ENCODE measurements at regions not wholly inside any gene's neighbourhood (a gene's known extent, or its start where the extent isn't known, plus 50 kb on each side); places are given as distances from the start of the nearest gene placed in this dataset.

DNA sequence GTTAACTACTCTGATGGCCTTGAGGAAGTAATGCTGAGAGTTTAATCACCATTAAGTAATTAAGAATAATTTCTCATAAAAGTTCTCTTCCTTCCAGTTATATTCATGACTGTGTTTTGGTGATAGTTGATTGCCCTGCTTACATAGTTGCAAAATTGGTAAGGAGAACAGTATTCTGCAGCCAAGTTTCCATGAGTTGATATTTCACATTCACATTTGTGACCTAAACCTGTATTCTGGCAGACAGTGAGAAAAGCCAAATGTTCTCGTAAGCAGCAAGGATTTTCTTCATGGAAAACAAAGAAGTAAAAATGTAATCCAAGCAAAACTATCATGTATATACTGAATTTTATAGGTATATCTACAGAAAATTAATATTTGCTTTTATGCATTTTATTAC lies 187.8 kb upstream of the NUDT6 start:
- H3K4me3 ChIP-seq (replicated peaks; ENCODE audit: low read depth, low read length), result no peak overlapping the region
- H3K36me3 ChIP-seq (ENCODE audit: control insufficient read depth, insufficient read depth, low read length), result peaks cover 2% of the 10 kb centered on the region; the same call in 1 of the 2 replicates
- TF ChIP-seq, protein P1, sequence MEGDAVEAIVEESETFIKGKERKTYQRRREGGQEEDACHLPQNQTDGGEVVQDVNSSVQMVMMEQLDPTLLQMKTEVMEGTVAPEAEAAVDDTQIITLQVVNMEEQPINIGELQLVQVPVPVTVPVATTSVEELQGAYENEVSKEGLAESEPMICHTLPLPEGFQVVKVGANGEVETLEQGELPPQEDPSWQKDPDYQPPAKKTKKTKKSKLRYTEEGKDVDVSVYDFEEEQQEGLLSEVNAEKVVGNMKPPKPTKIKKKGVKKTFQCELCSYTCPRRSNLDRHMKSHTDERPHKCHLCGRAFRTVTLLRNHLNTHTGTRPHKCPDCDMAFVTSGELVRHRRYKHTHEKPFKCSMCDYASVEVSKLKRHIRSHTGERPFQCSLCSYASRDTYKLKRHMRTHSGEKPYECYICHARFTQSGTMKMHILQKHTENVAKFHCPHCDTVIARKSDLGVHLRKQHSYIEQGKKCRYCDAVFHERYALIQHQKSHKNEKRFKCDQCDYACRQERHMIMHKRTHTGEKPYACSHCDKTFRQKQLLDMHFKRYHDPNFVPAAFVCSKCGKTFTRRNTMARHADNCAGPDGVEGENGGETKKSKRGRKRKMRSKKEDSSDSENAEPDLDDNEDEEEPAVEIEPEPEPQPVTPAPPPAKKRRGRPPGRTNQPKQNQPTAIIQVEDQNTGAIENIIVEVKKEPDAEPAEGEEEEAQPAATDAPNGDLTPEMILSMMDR (IDR thresholded peaks at IDR 0.05; ENCODE audit: insufficient read depth, low read length, poor library complexity, severe bottlenecking), result no peak
- DNase-seq (ENCODE audit: extremely low read depth, insufficient read length), result no peak
- no peaks in the 10 kb centered on the region for H3K27me3 ChIP-seq (replicated peaks; ENCODE audit: control insufficient read depth, insufficient read depth, low read length)

DNA sequence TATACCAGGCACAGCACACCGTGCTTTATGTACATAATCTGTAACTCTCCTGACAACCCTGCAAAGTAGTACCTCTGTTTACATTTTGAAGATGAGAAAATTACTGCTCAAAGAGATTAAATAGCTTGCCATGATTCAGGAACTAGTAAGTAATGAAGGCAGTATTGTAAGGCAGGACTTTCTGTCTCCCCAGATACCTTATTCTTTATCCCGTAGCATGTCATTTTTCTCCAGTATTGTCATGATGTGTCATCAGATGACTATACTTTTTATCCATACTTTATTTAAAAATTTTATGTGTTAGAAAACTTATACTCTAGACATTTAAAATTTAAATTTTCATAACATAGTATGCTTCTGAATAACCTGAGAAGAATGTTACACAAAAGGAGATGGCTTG lies 188.3 kb upstream of the NUDT6 start:
- Histone ChIP-seq H3K4me3 (replicated peaks; ENCODE audit: low read depth, low read length) (no peak overlapping the region), H3K36me3 (ENCODE audit: control insufficient read depth, insufficient read depth, low read length) (peaks cover 2% of the 10 kb centered on the region; the same call in 1 of the 2 replicates), H3K27me3 (replicated peaks; ENCODE audit: control insufficient read depth, insufficient read depth, low read length) (no peaks in the 10 kb centered on the region)
- TF ChIP-seq, protein P1 (IDR thresholded peaks at IDR 0.05; ENCODE audit: insufficient read depth, low read length, poor library complexity, severe bottlenecking), result no peak
- DNase-seq (ENCODE audit: extremely low read depth, insufficient read length), result no peak

DNA sequence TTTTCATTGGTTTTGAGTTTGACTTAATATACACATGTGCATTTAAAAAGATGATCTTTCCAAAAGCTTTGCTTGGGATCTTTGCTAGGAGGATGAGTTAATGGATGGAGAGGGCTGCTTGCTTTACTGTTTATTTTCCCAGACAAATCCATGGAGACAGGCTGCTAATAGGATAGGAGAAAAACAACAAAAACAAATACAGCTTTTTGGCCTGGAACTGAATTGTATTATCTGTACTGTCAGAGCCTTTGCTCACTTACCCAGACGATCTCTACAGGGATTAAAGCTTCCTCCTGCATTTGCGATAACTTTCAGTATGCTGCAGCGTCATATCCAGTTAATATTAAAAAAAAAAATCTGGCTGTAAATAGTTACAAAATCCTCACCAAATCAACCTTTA lies 190.8 kb upstream of the NUDT6 start:
- H3K27me3 ChIP-seq (replicated peaks; ENCODE audit: control insufficient read depth, insufficient read depth, low read length), result no peaks in the 10 kb centered on the region

DNA sequence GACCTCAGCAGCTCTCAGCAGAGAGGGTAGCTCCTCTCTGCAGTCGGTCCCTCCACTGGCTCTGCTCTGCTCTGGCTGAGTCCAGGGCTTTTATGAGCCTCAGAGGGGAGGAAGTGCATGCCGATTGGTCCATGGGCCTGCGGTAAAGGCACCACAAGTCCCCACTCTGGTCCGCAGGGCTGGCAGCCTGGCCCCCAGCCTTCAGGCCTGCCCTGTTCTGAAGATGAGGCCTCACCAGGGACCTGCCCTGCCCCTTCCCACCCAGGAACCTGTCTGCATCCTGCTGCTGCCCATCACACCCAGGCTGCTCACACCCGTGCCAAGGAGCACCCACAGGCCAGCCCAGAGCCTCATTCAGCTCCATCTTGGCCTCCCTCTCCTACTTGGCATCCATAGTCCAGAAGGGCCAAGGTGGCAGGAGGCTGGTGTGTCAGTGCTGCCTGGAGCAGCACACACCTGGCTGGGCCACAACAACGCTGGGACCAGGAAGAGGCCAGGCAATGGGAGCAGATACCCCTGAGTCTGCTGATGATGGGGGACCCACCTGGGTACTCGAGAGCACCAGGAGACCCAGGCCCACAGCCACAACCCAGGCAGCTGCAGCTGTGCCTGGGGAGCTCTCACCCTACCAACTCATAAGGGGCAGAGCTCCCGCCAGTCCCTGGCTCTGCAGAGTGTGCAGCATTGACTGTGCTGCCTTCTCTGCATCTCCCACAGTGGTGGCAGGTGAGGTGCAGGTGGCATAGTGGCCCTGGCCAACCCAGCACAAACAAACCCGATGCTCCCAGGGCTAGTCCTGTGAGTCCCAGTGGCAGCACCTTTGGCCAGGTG lies 191.9 kb upstream of the NUDT6 start:
- TF ChIP-seq, protein P1 (IDR thresholded peaks at IDR 0.05; ENCODE audit: insufficient read depth, low read length, poor library complexity, severe bottlenecking), result no peak
- DNase-seq (ENCODE audit: extremely low read depth, insufficient read length), result no peak
- Histone ChIP-seq H3K36me3 (ENCODE audit: control insufficient read depth, insufficient read depth, low read length) (no peaks in the 10 kb centered on the region), H3K27me3 (replicated peaks; ENCODE audit: control insufficient read depth, insufficient read depth, low read length) (no peaks in the 10 kb centered on the region), H3K4me3 (replicated peaks; ENCODE audit: low read depth, low read length) (no peak overlapping the region)

More for the DNA sequence above, 190.8 kb upstream of the NUDT6 start:
- Histone ChIP-seq H3K36me3 (ENCODE audit: control insufficient read depth, insufficient read depth, low read length) (no peaks in the 10 kb centered on the region), H3K4me3 (replicated peaks; ENCODE audit: low read depth, low read length) (no peak overlapping the region)
- TF ChIP-seq, protein P1 (IDR thresholded peaks at IDR 0.05; ENCODE audit: insufficient read depth, low read length, poor library complexity, severe bottlenecking), result no peak
- no peak for DNase-seq (ENCODE audit: extremely low read depth, insufficient read length)

DNA sequence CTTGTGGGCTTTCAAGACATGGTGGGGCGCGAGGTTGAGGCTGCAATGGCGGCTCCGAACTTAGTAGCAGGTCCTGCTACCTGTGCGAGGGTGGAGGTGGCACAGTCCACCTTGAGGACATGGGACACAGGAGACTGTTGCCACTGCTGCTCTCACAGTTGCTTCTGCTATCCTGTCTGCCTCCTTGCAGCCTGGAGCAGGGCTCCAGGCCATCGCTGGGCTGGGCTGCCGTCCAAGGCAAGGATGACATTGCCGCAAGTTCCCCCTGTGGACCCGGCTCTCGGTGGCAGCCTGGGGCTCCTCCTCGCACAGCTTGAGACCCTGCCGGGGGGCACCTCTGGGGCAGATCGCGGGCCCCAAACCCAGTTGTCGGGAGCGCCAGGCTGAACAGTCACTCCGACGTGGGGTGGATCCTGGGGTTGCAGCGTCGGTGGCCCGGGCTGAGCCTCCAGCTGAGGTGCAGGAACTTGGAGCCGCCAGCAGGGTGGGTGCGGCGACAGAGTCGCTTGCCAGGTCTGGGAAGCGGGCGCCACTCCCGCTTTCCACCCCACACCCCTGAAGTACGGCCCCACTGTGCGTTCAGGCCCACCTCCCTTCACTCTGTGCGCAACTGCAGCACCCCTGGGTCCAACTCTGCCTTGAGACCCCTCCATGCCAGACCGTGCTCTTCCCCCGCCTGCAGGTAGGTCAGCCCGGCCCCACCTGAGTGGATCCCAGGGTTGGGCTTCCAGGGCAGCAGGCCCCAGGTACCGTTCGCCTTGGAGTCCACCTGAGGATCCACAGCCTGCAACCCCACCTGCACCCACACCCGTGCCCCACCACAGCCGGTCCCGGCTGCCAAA lies 192.7 kb upstream of the NUDT6 start:
- DNase-seq (ENCODE audit: extremely low read depth, insufficient read length), result no peak
- Histone ChIP-seq H3K27me3 (replicated peaks; ENCODE audit: control insufficient read depth, insufficient read depth, low read length) (no peaks in the 10 kb centered on the region), H3K36me3 (ENCODE audit: control insufficient read depth, insufficient read depth, low read length) (no peaks in the 10 kb centered on the region), H3K4me3 (replicated peaks; ENCODE audit: low read depth, low read length) (no peak overlapping the region)
- TF ChIP-seq, protein P1 (IDR thresholded peaks at IDR 0.05; ENCODE audit: insufficient read depth, low read length, poor library complexity, severe bottlenecking), result no peak
